ENCODE measurements at regions not wholly inside any gene's neighbourhood (a gene's known extent, or its start where the extent isn't known, plus 50 kb on each side); places are given as distances from the start of the nearest gene placed in this dataset.

- TF ChIP-seq CTCF (conservative IDR thresholded peaks at IDR 0.05; ENCODE audit: low read depth, low read length) (no peak), EZH2 (IDR thresholded peaks at IDR 0.05; ENCODE audit: borderline replicate concordance, low read depth, low read length, poor library complexity, severe bottlenecking) (no peak)
Measured at GRCh38 chr9:99305124-99305523, 83.0 kb downstream of the SEC61B start.

Measured in A673 (cell line).